WTC11 (cell line): ENCODE measurements at regions not wholly inside any gene's neighbourhood (a gene's known extent, or its start where the extent isn't known, plus 50 kb on each side); places are given as distances from the start of the nearest gene placed in this dataset.
A peak's percentile ranks its signal among the peaks of the same experiment; 100 is the strongest.

Experiments
- ATAC-seq: fragments of 200-7000 bp; cut with Tn5 transposase; 2 replicates; pipeline ENCODE4 v1.10.0; 2021; ENCODE audit warnings: mild to moderate bottlenecking, moderate library complexity
- CTCF ChIA-PET: fragments of 300-600 bp; sonication (Branson Sonifier 250); formaldehyde crosslinking; loops from one replicate; lab custom pipeline; 2021; ENCODE audit warnings: antibody characterized with exemption; lab: Charles Lee
- POLR2A ChIA-PET: fragments of 350-600 bp; sonication (Branson Sonifier 250); formaldehyde crosslinking; loops from one replicate; lab custom pipeline; 2021; ENCODE audit warnings: antibody characterized with exemption; lab: Charles Lee
- DNase-seq: peaks from one replicate; pipeline ENCODE4 v3.0.0; 2021; ENCODE audit warnings: low spot score
- H3K27ac Mint-ChIP-seq: 2 replicates; pipeline ENCODE4 v1.8.0; 2021; ENCODE audit warnings: mixed read lengths
- H3K27me3 Mint-ChIP-seq: 2 replicates; pipeline ENCODE4 v1.8.0; 2021; ENCODE audit warnings: low read depth, mild to moderate bottlenecking, moderate library complexity, mixed read lengths
- H3K36me3 Mint-ChIP-seq: 2 replicates; pipeline ENCODE4 v1.8.0; 2021; ENCODE audit warnings: mixed read lengths
- H3K4me1 Mint-ChIP-seq: 2 replicates; pipeline ENCODE4 v1.8.0; 2022; ENCODE audit warnings: mixed read lengths
- H3K4me3 Mint-ChIP-seq: 2 replicates; pipeline ENCODE4 v1.8.0; 2021; ENCODE audit warnings: mild to moderate bottlenecking, moderate library complexity, mixed read lengths
- H3K9me3 Mint-ChIP-seq: 2 replicates; pipeline ENCODE4 v1.8.0; 2021; ENCODE audit warnings: mixed read lengths
- AR ChIP-seq: fragments of 250-450 bp; sonication (Bioruptor Pico); IDR thresholded peaks from 2 replicates; pipeline ENCODE4 v1.9.0; 2021; ENCODE audit warnings: mild to moderate bottlenecking
- ATF1 ChIP-seq: sonication (generic); formaldehyde crosslinking; IDR thresholded peaks from 2 replicates; pipeline ENCODE4 v1.8.1; 2023; ENCODE audit warnings: mild to moderate bottlenecking, moderate library complexity, missing genetic modification reagents
- EMX1 ChIP-seq: fragments of 250-450 bp; sonication (Bioruptor Pico); IDR thresholded peaks from 2 replicates; pipeline ENCODE4 v1.8.0; 2021; ENCODE audit warnings: mild to moderate bottlenecking
- ERG ChIP-seq: fragments of 250-450 bp; sonication (Bioruptor Pico); IDR thresholded peaks from 2 replicates; pipeline ENCODE4 v1.8.0; 2021; ENCODE audit warnings: mild to moderate bottlenecking
- GTF2I ChIP-seq: fragments of 250-450 bp; sonication (Bioruptor Pico); conservative IDR thresholded peaks from 2 replicates; pipeline ENCODE4 v1.4.0; 2021; ENCODE audit warnings: mild to moderate bottlenecking
- JAZF1 ChIP-seq: fragments of 250-450 bp; sonication (Bioruptor Pico); IDR thresholded peaks from 2 replicates; pipeline ENCODE4 v1.9.0; 2021; ENCODE audit warnings: moderate library complexity, mild to moderate bottlenecking, inconsistent platforms
- NR1H2 ChIP-seq: sonication (generic); formaldehyde crosslinking; IDR thresholded peaks from 2 replicates; pipeline ENCODE4 v1.9.0; 2021; ENCODE audit warnings: mild to moderate bottlenecking, moderate library complexity, missing genetic modification reagents
- NR2C2 ChIP-seq: sonication (generic); formaldehyde crosslinking; IDR thresholded peaks from 2 replicates; pipeline ENCODE4 v1.8.0; 2022; ENCODE audit warnings: mild to moderate bottlenecking, missing genetic modification reagents
- OVOL2 ChIP-seq: fragments of 250-450 bp; sonication (Bioruptor Pico); IDR thresholded peaks from 2 replicates; pipeline ENCODE4 v1.9.0; 2021; ENCODE audit warnings: mild to moderate bottlenecking, borderline replicate concordance
- SMAD3 ChIP-seq: sonication (generic); formaldehyde crosslinking; IDR thresholded peaks from 2 replicates; pipeline ENCODE4 v1.8.0; 2022; ENCODE audit warnings: missing genetic modification reagents, mild to moderate bottlenecking, borderline replicate concordance
- SMAD4 ChIP-seq: sonication (generic); formaldehyde crosslinking; IDR thresholded peaks from 2 replicates; pipeline ENCODE4 v1.8.0; 2022; ENCODE audit warnings: mild to moderate bottlenecking, missing genetic modification reagents
- ZNF138 ChIP-seq: sonication (generic); formaldehyde crosslinking; conservative IDR thresholded peaks from 2 replicates; pipeline ENCODE4 v1.8.1; 2022; ENCODE audit warnings: mild to moderate bottlenecking, moderate library complexity, missing genetic modification reagents
- ZNF263 ChIP-seq: sonication (generic); formaldehyde crosslinking; IDR thresholded peaks from 2 replicates; pipeline ENCODE4 v1.8.1; 2022; ENCODE audit warnings: low read depth, mild to moderate bottlenecking, moderate library complexity, missing genetic modification reagents
- ZNF281 ChIP-seq: sonication (generic); formaldehyde crosslinking; IDR thresholded peaks from 2 replicates; pipeline ENCODE4 v1.8.0; 2023; ENCODE audit warnings: mild to moderate bottlenecking, missing genetic modification reagents
- ZNF425 ChIP-seq: fragments of 250-450 bp; sonication (Bioruptor Pico); conservative IDR thresholded peaks from 2 replicates; pipeline ENCODE4 v1.9.0; 2021; ENCODE audit warnings: mild to moderate bottlenecking
- TF ChIP-seq, protein P1 (sequence below): fragments of 250-450 bp; sonication (Bioruptor Pico); IDR thresholded peaks from 2 replicates; pipeline ENCODE4 v1.9.0; 2021; ENCODE audit warnings: moderate library complexity, mild to moderate bottlenecking, inconsistent platforms, borderline replicate concordance
- TF ChIP-seq, protein P2 (sequence below): fragments of 250-450 bp; sonication (Bioruptor Pico); IDR thresholded peaks from 2 replicates; pipeline ENCODE4 v1.9.0; 2021; ENCODE audit warnings: mild to moderate bottlenecking
- TF ChIP-seq, protein P3 (sequence below): sonication (generic); formaldehyde crosslinking; IDR thresholded peaks from 2 replicates; pipeline ENCODE4 v1.8.1; 2022; ENCODE audit warnings: mild to moderate bottlenecking, missing genetic modification reagents, moderate library complexity, borderline replicate concordance
- TF ChIP-seq, protein P4 (sequence below): sonication (generic); formaldehyde crosslinking; IDR thresholded peaks from 2 replicates; pipeline ENCODE4 v1.8.0; 2022; ENCODE audit warnings: mild to moderate bottlenecking, missing genetic modification reagents

- CTCF ChIA-PET = interaction anchor here (1.1 to 1.2 kb wide), 2 partner anchors 9 to 368 kb away, joined by 3 to 4 read pairs; no protein-coding TSS in a partner anchor
- Mint-ChIP-seq H3K27ac (0 out of 2 replicates have a peak overlapping the region, but pooled peaks have one; percentile 13), H3K4me3 (no peak overlapping the region), H3K27me3 (peaks cover 9% of the 10 kb centered on the region), H3K9me3 (peaks cover 20% of the 10 kb centered on the region), H3K36me3 (peaks cover 13% of the 10 kb centered on the region), H3K4me1 (peaks cover 46% of the 10 kb centered on the region)
- DNase-seq (no peak), ATAC-seq (peak; percentile 31; the same call in 1 of the 2 replicates)
- TF ChIP-seq, protein P1, sequence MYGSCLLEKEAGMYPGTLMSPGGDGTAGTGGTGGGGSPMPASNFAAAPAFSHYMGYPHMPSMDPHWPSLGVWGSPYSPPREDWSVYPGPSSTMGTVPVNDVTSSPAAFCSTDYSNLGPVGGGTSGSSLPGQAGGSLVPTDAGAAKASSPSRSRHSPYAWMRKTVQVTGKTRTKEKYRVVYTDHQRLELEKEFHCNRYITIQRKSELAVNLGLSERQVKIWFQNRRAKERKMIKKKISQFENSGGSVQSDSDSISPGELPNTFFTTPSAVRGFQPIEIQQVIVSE (CRISPR knock-in tag) = no peak
- TF ChIP-seq JAZF1 (CRISPR knock-in tag) (no peak), ZNF138 (CRISPR knock-in tag) (no peak), SMAD4 (no peak), GTF2I (no peak), ZNF263 (CRISPR knock-in tag) (no peak), AR (CRISPR knock-in tag) (no peak), ZNF281 (CRISPR knock-in tag) (no peak), NR2C2 (no peak), ERG (CRISPR knock-in tag) (no peak), OVOL2 (CRISPR knock-in tag) (no peak), EMX1 (CRISPR knock-in tag) (no peak), ZNF425 (CRISPR knock-in tag) (no peak), ATF1 (no peak), SMAD3 (no peak), NR1H2 (CRISPR knock-in tag) (no peak)
- TF ChIP-seq, protein P2, sequence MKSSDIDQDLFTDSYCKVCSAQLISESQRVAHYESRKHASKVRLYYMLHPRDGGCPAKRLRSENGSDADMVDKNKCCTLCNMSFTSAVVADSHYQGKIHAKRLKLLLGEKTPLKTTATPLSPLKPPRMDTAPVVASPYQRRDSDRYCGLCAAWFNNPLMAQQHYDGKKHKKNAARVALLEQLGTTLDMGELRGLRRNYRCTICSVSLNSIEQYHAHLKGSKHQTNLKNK = no peak
- TF ChIP-seq, protein P3, sequence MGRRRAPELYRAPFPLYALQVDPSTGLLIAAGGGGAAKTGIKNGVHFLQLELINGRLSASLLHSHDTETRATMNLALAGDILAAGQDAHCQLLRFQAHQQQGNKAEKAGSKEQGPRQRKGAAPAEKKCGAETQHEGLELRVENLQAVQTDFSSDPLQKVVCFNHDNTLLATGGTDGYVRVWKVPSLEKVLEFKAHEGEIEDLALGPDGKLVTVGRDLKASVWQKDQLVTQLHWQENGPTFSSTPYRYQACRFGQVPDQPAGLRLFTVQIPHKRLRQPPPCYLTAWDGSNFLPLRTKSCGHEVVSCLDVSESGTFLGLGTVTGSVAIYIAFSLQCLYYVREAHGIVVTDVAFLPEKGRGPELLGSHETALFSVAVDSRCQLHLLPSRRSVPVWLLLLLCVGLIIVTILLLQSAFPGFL = no peak
- TF ChIP-seq, protein P4, sequence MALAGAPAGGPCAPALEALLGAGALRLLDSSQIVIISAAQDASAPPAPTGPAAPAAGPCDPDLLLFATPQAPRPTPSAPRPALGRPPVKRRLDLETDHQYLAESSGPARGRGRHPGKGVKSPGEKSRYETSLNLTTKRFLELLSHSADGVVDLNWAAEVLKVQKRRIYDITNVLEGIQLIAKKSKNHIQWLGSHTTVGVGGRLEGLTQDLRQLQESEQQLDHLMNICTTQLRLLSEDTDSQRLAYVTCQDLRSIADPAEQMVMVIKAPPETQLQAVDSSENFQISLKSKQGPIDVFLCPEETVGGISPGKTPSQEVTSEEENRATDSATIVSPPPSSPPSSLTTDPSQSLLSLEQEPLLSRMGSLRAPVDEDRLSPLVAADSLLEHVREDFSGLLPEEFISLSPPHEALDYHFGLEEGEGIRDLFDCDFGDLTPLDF (CRISPR knock-in tag) = no peak
- POLR2A ChIA-PET = no interaction called here
Observed at GRCh38 chr3:78277801-78278200, 1237.9 kb downstream of the ROBO2 start.
